Testis (tissue), 2 donors: ENCODE measurements at regions not wholly inside any gene's neighbourhood (a gene's known extent, or its start where the extent isn't known, plus 50 kb on each side); places are given as distances from the start of the nearest gene placed in this dataset.

Experiments used
- DNase-seq: peaks from one replicate; pipeline ENCODE4 v3.0.0-alpha.2; 2019
- H3K27ac ChIP-seq, 2 donors: fragments of 200-600 bp; sonication (generic); one replicate each; pipeline ENCODE4 v1.5.1; 2019
- H3K27me3 ChIP-seq: fragments of 200-600 bp; sonication (generic); one replicate; pipeline ENCODE4 v1.5.1; 2019
- H3K36me3 ChIP-seq: fragments of 200-600 bp; sonication (generic); one replicate; pipeline ENCODE4 v1.5.1; 2017; ENCODE audit warnings: low read depth; ENCODE audit errors: missing control alignments
- H3K4me1 ChIP-seq: fragments of 200-600 bp; sonication (generic); one replicate; pipeline ENCODE4 v1.5.1; 2019
- H3K4me3 ChIP-seq, 2 donors: fragments of 200-600 bp; sonication (generic); one replicate each; pipeline ENCODE4 v1.5.1; 2017 to 2019
- H3K9me3 ChIP-seq: fragments of 200-600 bp; sonication (generic); one replicate; pipeline ENCODE4 v1.5.1; 2017
- POLR2A ChIP-seq: fragments of 450-650 bp; IDR thresholded peaks from one replicate; pipeline ENCODE4 v1.6.1; 2017; ENCODE audit warnings: antibody characterized with exemption, mild to moderate bottlenecking, moderate library complexity
- whole genome bisulfite sequencing, 2 donors: methylation state at CpG; one replicate each; pipeline ENCODE4 v1.1.5; 2018; 5-methylcytosine and 5-hydroxymethylcytosine counted together
- intact Hi-C: fragments of 100-400 bp; cut with DNase I; formaldehyde crosslinking; loops from one replicate; pipeline ENCODE4 v1.15.1; 2023; ENCODE audit warnings: low total_unique reads
- TF ChIP-seq, protein P1 (sequence below), 3 experiments: fragments of 450-650 bp in 2 of 3; fragments of 200-600 bp in 1 of 3; sonication (generic) in 1 of 3; IDR thresholded peaks; one replicate each; pipeline ENCODE4 v1.5.1; 2016 to 2019; ENCODE audit warnings: antibody characterized with exemption in 3 of 3, mild to moderate bottlenecking in 2 of 3, moderate library complexity in 1 of 3

DNA sequence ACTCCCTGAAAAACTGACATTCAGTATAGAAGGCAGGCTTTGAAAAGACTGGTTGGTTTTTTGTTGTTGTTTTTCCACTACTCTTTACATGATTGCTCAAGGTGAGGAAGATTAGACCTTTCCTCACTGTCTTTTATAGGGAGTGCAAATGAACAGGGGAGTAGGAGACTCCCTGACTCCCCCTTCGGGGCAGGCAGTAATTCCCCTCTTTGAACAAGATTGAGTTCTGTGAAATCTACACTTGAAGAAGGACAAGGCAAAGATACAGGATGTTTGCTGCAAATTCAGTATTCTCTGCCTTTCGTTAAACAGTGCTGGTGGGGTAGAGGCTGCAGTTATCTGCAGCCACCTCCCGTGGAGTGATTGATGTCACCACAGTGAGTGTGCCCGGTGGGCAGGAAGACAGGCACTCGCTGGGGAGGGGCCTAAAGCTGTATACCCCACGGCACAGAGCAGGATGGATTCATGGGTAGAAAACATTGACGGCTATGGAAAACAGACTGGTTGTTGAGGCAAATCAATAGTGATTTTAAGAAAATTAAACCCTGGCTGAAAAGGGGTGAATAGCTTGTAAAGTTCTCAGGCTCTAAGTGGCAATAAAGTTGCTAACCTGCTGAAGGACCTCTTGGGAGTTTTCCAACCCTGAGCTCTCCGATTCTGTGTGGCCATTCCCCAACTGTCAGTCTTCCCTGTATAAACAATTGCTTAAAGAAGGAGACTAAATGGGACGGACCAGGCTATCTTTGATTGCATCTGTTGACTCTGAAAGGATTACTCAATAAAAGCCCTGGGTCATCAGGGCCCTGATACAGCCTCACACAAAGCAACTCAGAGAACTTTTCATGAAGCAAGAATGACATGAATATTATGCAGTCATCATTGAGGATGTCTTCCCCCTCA lies 308.3 kb downstream of the TBC1D4 start:
- H3K36me3 ChIP-seq, result no peaks in the 10 kb centered on the region
- TF ChIP-seq POLR2A, result no peak
- TF ChIP-seq, protein P1, sequence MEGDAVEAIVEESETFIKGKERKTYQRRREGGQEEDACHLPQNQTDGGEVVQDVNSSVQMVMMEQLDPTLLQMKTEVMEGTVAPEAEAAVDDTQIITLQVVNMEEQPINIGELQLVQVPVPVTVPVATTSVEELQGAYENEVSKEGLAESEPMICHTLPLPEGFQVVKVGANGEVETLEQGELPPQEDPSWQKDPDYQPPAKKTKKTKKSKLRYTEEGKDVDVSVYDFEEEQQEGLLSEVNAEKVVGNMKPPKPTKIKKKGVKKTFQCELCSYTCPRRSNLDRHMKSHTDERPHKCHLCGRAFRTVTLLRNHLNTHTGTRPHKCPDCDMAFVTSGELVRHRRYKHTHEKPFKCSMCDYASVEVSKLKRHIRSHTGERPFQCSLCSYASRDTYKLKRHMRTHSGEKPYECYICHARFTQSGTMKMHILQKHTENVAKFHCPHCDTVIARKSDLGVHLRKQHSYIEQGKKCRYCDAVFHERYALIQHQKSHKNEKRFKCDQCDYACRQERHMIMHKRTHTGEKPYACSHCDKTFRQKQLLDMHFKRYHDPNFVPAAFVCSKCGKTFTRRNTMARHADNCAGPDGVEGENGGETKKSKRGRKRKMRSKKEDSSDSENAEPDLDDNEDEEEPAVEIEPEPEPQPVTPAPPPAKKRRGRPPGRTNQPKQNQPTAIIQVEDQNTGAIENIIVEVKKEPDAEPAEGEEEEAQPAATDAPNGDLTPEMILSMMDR (IDR thresholded peaks at IDR 0.05), result no peak
- WGBS, 2 donors, result 57 to 61% methylated on average over 9 of the region's 9 CpGs

GRCh38 chr13:75170311-75170710 lies 311.7 kb downstream of the TBC1D4 start:
- no peaks in the 10 kb centered on the region for H3K27me3 ChIP-seq
- no peak overlapping the region for H3K4me3 ChIP-seq
- no peak overlapping the region for H3K27ac ChIP-seq
- DNase-seq, result no peak
- H3K36me3 ChIP-seq, result no peaks in the 10 kb centered on the region
- 61 to 64% methylated on average over 3 of the region's 3 CpGs for WGBS, 2 donors
- no peaks in the 10 kb centered on the region for H3K9me3 ChIP-seq
- TF ChIP-seq, protein P1 (IDR thresholded peaks at IDR 0.05), result no peak
- no peak for TF ChIP-seq POLR2A
- no peaks in the 10 kb centered on the region for H3K4me1 ChIP-seq
- intact Hi-C loops, result no loop called here

More for the DNA sequence above, 308.3 kb downstream of the TBC1D4 start:
- Histone ChIP-seq H3K9me3 (no peaks in the 10 kb centered on the region), H3K4me3 (no peak overlapping the region), H3K27me3 (no peaks in the 10 kb centered on the region), H3K4me1 (no peaks in the 10 kb centered on the region), H3K27ac (no peak overlapping the region)
- intact Hi-C loops, result no loop called here
- DNase-seq, result no peak

GRCh38 chr13:75165543-75166230 lies 316.3 kb downstream of the TBC1D4 start:
- DNase-seq, result no peak
- no peaks in the 10 kb centered on the region for H3K4me1 ChIP-seq
- H3K4me3 ChIP-seq, result no peak overlapping the region
- WGBS, 2 donors, result 75 to 78% methylated on average over 4 of the region's 4 CpGs
- H3K9me3 ChIP-seq, result no peaks in the 10 kb centered on the region
- H3K27ac ChIP-seq, result no peak overlapping the region
- intact Hi-C loops, result no loop called here
- TF ChIP-seq, protein P1 (IDR thresholded peaks at IDR 0.05), result no peak
- no peak for TF ChIP-seq POLR2A
- no peaks in the 10 kb centered on the region for H3K27me3 ChIP-seq
- no peaks in the 10 kb centered on the region for H3K36me3 ChIP-seq

GRCh38 chr13:75161804-75162203 lies 320.2 kb downstream of the TBC1D4 start:
- H3K9me3 ChIP-seq, result no peaks in the 10 kb centered on the region
- no peaks in the 10 kb centered on the region for H3K4me1 ChIP-seq
- H3K27ac ChIP-seq, result no peak overlapping the region
- H3K27me3 ChIP-seq, result no peaks in the 10 kb centered on the region
- H3K36me3 ChIP-seq, result no peaks in the 10 kb centered on the region
- no peak overlapping the region for H3K4me3 ChIP-seq
- TF ChIP-seq, protein P1 (IDR thresholded peaks at IDR 0.05), result no peak
- TF ChIP-seq POLR2A, result no peak
- WGBS, 2 donors, result 79 to 80% methylated on average over 8 of the region's 8 CpGs
- DNase-seq, result no peak
- intact Hi-C loops, result no loop called here
